Epithelial cell of proximal tubule (primary cell): ENCODE measurements at regions not wholly inside any gene's neighbourhood (a gene's known extent, or its start where the extent isn't known, plus 50 kb on each side); places are given as distances from the start of the nearest gene placed in this dataset.
A peak's percentile ranks its signal among the peaks of the same experiment; 100 is the strongest.

Source experiments
- DNase-seq: peaks from one replicate; pipeline ENCODE4 v3.0.0-alpha.2; 2011; ENCODE audit warnings: low read depth
- H3K4me3 ChIP-seq: 2 replicates; pipeline ENCODE4 v1.5.1; 2011; ENCODE audit warnings: low read depth, mild to moderate bottlenecking, low read length
- TF ChIP-seq, protein P1 (sequence below): conservative IDR thresholded peaks from 2 replicates; pipeline ENCODE4 v1.5.1; 2012; ENCODE audit warnings: low read depth, mild to moderate bottlenecking, low read length

DNA sequence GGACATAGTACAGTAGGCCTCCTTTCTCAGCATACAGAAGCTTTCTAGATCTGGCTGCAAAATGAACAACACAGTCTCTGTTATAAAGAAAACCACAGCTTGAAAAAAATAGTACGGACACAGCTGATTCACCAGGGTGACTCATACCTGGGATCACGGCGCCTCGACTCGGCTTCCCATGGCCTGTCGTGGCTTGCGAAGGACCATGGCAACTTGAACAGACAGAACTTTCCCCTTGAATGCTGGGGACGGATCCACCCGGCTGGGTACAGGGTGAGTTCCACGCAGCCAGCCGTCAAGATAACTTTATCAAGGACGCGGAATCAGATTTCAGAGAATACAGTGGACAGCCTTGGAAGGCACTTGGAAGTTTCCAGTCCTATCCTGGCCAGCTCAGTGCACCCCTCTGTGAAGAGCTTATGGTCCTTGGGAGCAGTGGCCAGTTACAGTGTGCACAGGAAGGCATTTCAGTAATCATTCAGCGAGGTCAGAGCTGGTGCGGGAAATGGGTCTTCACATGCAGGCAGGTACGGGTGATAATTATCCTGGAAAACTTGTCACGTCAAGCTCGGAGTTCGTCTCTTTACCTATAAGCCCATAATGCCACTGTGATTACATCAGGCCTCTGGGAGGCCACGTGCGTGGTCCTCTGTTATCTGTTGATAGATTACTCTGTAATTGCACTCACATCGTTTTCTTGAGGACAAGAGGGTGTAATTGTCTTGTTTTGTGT lies 57.9 kb upstream of the MAF start:
- DNase-seq = peak; percentile 65
- TF ChIP-seq, protein P1, sequence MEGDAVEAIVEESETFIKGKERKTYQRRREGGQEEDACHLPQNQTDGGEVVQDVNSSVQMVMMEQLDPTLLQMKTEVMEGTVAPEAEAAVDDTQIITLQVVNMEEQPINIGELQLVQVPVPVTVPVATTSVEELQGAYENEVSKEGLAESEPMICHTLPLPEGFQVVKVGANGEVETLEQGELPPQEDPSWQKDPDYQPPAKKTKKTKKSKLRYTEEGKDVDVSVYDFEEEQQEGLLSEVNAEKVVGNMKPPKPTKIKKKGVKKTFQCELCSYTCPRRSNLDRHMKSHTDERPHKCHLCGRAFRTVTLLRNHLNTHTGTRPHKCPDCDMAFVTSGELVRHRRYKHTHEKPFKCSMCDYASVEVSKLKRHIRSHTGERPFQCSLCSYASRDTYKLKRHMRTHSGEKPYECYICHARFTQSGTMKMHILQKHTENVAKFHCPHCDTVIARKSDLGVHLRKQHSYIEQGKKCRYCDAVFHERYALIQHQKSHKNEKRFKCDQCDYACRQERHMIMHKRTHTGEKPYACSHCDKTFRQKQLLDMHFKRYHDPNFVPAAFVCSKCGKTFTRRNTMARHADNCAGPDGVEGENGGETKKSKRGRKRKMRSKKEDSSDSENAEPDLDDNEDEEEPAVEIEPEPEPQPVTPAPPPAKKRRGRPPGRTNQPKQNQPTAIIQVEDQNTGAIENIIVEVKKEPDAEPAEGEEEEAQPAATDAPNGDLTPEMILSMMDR = no peak
- H3K4me3 ChIP-seq = no peak overlapping the region

- no peak for DNase-seq
- H3K4me3 ChIP-seq = no peak overlapping the region
- TF ChIP-seq, protein P1 = no peak
Observed at GRCh38 chr16:79656553-79657115, 56.1 kb upstream of the MAF start.

DNA sequence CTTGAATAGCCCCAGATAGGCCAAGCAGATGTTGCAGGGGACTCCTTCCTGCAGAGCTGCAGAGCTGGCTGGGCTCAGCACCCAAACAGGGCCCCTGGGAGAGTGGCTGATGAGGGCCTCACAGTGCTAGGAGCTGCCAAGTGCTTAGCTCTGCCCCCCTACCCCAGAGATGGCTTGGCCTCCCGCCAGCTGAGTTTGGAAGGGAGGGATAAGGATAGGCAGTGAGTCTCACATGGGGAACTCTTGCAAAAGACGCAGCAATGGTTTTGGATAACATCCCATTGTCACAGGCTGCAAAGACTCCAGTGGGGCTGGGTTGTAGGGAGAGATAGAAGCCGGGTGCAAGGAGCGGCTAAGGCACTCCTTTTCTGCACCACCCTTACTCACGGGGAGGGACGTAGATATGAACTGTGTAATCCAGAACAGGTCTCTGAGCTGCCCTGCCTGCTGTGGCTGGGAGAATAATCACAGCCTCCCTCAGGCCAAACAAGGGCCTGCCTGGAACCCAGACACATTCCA lies 52.9 kb upstream of the MAF start:
- DNase-seq = no peak
- no peak overlapping the region for H3K4me3 ChIP-seq
- TF ChIP-seq, protein P1 = no peak

DNA sequence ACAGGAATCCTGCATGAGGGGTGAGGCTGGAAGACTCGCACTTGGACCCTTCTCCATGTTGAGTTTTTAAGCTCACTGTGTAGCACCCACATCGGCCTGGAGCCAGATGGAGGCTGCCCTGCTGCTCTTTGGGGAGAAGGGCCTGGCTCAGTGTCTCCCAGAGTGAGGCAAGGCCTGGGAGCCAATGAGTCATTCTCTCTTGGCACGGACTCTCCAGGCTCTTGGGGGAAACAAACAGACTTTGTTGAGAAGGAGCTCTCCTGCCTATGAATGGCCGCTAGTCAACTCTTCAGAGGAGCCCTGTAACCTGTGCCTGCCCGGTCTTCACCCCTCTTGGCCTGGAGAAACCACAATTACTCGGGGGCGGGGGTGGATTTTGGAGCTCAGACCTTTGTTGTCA lies 50.8 kb upstream of the MAF start:
- TF ChIP-seq, protein P1 = no peak
- peak; percentile 40 for DNase-seq

More for the DNA sequence above, 50.8 kb upstream of the MAF start:
- no peak overlapping the region for H3K4me3 ChIP-seq
